Astrocyte (in vitro differentiated cells and primary cell): ENCODE measurements at regions not wholly inside any gene's neighbourhood (a gene's known extent, or its start where the extent isn't known, plus 50 kb on each side); places are given as distances from the start of the nearest gene placed in this dataset.

Source experiments
- CTCF ChIP-seq: IDR thresholded peaks from 2 replicates; pipeline ENCODE4 v1.5.1; 2011; ENCODE audit warnings: low read depth, mild to moderate bottlenecking, inconsistent platforms, low read length, moderate library complexity; ENCODE audit not compliant: insufficient read depth
- EZH2 ChIP-seq: IDR thresholded peaks from 2 replicates; pipeline ENCODE4 v1.6.1; 2012; ENCODE audit warnings: mild to moderate bottlenecking, low read length, inconsistent platforms; ENCODE audit not compliant: insufficient read depth

GRCh38 chr17:54256401-54256929 is 433.7 kb downstream of the KIF2B start:
- TF ChIP-seq EZH2 (no peak), CTCF (no peak)
